NOMO-1 treated with dmso at 0.1 percent for 144 hours (cell line): ENCODE measurements at regions not wholly inside any gene's neighbourhood (a gene's known extent, or its start where the extent isn't known, plus 50 kb on each side); places are given as distances from the start of the nearest gene placed in this dataset.

Experiments
- DNase-seq: peaks from one replicate; lab custom pipeline; 2025; ENCODE audit not compliant: unreplicated experiment; lab: John Stamatoyannopoulos, UW

DNA sequence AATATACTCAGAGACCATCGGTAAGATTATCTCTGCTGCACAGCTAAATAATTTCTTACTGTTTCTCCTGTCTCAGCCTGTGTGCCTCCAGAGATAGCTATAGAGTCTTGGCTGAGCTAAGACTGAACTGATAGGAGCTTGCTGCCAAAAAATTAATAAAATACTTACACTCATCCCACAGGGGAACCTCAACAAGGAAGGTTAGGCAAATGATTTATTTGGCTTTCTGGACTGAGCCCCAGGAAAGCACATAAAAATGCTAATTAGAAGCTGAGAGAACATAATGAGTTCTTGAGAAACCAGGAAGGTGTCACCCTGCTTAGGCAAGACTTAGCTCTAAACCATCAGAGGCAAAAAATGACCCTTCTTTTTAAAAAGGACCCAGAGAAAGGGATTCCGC lies 534.5 kb downstream of the TNS3 start:
- DNase-seq = peak; percentile 0

- no peak for DNase-seq
Measured at GRCh38 chr7:47046949-47047348, 535.0 kb downstream of the TNS3 start.

DNA sequence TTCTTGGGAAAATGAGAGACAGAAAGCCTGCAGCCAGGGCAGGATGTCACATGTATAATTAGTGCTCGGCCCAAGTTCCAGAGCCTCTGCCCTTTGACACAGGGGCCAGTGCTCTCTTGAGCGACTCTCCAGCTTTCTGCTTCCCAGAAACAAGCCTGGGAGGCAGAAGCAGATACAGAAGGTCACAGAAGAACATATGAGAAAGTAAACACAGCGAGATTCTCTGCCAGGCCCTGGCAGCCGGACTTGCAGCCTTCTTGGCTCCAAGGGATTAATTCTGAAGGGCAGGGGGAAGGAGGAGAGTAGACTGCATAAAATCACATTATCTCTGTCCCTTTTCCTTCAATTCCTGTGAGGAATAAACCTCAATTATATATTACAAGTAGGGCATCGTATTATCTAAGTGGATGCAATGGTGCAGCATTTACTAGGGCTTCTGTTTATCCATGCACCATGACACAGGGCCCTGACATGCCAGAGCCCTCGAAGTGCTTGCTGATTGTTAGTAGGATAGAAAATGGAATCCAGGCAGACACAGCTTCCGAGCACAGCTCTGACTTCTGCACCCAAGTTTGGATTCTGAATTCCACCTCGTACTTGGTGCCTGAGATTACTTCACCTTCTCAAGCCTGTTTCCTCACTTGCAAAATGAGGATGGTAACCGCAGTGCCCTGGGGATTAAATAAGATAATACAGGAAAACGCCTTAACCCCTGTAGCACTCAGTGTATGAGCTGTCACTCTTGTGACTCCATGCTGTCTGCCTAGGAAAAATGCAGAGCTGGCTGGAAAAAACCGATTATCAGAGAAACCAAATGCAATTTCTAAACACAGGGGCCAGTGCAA lies 536.5 kb downstream of the TNS3 start:
- no peak for DNase-seq

GRCh38 chr7:47044625-47045024 lies 537.3 kb downstream of the TNS3 start:
- no peak for DNase-seq

GRCh38 chr7:47043304-47043703 lies 538.6 kb downstream of the TNS3 start:
- no peak for DNase-seq

DNA sequence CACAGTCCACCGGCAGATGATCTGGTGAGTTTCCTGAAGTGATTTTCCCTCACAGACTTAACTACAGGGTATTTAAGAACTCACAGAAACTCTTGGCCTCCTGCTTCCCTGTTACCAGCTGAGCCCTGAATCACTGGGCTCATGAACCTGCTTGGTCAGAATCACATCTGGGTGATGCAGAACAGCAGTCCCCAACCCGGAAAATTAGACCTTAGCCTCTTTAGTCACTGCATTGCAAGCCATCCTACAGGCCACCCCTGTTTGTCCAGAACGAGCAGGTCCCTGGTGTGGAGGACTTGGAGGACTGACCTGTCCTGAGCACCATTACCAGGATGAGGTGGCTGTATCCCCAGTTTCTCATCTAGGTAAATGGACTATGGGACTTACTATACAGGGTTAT lies 539.2 kb downstream of the TNS3 start:
- DNase-seq = no peak

- DNase-seq = no peak
Measured at GRCh38 chr7:47040795-47041347, 541.0 kb downstream of the TNS3 start.

- no peak for DNase-seq
Measured at GRCh38 chr7:47039904-47040303, 542.0 kb downstream of the TNS3 start.

DNA sequence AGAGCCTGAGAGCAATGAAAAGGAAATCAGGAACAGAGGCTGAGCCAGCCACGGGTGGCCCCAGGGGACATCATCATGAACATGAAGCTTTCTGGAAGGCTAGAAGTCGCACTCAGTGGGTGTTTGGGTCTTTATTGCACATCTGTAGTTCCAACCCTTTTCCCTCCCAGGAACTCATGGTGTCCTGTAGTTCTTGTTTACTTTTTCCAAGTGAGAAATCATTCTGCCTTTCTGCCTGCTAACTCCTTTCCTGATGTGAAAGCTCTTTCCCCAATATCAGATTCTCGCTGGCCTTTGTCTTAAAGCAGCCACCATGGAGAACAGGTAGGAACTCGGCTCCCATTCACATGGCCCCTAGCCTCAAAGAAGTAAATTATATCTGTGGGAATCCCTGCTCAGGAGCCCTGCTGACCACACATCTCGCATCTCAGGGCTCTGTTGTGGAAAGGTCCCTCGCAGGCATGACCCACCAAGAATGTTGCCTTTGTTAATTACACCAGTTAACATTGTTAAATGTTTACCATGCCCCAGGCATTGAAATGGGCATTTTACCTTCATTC lies 542.7 kb downstream of the TNS3 start:
- no peak for DNase-seq

DNA sequence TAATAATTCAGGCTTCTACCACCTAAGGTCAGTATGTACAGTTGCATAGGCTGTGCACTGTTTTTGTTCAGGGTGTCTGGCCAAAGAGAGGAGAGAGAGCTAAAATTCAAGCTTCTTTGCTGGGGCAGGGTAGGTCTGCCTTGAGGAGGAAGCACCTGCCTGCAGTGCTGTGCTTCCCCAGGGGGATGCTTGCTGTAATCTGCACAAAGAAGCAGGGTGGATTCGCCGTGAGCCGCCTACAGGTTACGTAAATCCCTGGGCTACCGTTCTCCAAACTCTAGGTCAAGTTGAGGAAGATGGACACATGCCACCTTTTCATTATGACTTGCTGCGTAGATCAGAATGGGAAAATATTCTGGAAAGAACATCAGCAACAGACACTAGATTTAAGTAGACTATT lies 543.3 kb downstream of the TNS3 start:
- no peak for DNase-seq

DNA sequence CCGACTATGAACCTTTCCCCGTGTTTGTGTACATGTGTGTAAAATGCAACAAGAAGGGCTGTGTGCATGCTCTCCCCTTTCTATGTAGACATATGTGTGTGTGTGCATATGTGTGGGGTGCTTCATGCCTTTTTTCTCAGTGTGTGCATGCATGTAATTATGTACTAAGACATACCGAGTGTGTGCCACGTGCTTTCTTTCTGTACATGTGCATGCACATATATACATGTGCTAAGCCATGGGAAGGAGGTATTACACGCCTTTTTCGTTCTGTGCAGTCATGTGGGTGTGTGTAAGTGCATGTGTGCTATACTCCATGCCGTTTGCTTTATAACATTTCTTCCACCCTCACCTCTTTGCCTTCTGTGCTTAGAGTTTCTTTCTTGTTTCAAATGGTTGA lies 544.3 kb downstream of the TNS3 start:
- DNase-seq = no peak

DNA sequence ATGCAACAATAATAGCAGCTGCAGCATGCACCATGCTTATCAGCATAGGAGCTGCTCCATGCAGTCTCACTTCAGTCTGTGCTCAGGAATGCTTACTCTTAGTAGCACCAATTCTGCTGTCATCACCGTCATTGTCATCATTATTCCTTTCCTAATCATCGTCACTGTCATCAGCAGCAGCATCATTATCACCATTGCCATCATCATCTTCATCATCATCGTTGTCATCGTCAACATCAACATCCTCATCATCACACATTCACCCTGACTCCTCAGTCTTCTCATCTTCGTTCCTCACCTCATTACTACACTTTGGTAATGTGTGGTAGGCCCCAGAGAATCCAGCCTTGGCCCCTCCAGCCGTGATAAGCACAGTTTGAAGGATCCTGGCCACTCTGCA lies 545.0 kb downstream of the TNS3 start:
- no peak for DNase-seq

DNA sequence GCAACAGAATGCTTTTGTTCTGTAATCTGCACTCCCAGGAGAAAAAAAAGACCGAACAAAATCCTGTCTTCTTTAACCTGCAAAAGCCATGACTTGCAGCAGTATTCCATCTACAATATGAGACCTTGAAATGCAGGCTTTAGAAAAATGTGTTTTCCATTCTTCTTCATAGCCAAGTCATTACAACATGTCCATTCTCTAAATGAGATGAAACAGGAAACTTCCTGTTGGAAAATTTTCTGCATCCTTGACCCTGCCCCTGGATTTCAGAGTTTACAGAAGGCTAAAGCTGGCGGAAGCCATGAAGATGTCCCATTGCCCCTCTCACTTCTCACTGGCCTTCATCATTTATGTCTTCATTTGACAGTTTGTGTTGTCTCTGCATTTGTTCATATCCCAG lies 546.4 kb downstream of the TNS3 start:
- DNase-seq = no peak

DNA sequence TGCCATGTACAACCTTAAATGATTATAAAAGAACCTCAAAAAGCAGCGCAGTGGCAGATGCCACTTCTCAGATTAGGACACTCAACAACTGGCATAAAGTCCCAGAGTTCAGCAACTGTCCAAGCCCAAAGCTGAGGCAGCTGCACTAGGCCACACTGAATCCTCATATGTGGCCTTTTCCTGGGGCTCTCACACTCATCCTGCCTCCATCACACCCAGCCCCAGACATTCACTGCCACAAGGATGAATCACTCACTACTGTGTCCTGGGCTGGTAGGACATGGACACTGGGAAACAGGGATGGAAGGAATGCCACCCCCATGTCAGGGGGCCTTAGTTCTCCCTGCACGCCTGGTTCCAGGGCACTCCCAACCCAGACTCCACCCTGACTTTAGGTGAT lies 547.7 kb downstream of the TNS3 start:
- no peak for DNase-seq

- DNase-seq = no peak
Measured at GRCh38 chr7:47032536-47032908, 549.4 kb downstream of the TNS3 start.

DNA sequence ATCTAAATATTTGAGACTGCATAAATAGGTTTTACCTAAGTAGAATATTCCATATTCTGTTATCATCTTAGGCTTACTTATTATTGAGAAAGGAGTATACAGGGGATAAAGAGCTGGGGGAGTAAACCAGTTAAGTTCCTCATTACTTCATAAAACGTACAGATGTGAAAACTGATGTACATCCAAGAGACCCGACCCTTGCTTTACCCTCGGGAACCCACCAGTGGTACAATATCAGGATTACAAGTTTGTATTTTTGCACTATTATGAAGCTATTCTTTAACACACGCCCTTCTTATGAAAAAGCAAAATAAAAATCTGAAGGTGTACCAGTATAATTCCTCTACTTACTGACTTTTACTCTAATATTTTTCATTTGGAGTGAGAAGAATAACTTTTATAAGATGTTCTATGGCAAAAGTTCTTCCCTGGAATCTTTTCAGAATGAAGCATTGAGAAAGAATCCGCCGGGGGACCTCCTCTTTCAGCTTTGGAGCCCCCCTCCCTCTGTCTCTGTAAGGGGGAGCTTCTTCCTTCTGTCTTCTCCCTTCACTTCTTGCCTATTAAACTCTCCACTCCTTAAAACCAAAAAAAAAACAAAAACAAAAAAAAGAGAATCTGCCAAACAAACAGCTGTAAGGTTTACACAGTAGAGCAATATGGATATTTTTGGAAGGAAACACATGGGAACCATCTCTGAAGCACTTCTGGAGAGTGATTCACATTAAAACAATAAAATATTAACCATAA lies 550.0 kb downstream of the TNS3 start:
- DNase-seq = no peak

- no peak for DNase-seq
Measured at GRCh38 chr7:47028284-47028683, 553.6 kb downstream of the TNS3 start.

DNA sequence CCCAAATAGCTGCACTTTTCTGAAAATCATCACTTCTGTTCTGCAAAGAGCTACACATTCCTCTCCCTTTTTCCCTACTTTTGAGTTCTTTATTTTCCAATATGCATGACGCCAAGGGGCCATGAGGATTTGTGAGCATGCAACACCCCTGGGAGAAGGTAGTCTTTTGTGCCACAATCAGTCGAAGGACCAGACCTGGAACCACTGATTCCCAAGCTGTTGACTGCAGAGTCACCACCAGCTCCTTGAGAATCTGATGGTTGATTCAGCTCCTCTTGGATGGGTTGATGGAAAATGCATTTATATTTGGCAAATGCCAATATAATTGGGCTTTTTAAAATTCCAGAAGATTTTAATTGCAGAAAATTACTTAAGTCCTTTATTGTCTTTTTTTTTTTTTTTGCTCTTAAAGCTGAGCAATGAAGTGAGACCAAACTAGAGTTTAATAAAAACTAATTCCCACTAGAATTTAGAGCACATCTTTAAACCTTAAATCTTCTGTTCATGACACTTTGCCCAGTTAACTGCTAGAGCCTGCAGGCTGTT lies 554.1 kb downstream of the TNS3 start:
- DNase-seq = no peak

DNA sequence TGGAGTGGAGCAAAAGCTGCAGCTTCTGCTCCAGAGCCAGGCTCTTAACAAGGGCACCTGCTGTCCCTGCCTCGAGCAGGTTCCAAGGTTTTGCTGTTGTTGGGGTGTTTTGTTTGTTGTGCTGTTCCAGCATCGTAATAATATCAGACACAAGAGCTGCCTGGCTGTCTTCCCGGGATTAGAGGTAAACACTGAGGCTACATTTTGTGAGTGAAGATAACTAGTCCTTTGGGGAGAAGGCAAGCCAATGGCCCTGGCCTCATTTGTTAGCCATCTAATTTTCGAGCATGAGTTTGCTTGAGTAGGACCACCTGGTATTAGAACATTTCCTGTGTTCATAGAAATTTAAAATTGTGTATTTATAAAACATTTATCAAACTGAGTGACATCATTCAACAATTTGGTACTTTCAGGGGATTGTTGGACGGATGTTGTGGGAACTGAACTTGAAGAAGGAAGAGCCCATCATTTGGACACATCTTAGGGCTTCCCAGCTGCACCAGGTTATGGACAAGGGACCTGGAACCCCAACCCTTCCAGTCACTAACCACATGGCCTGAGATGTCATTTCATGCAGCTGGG lies 555.0 kb downstream of the TNS3 start:
- DNase-seq = no peak

GRCh38 chr7:47024991-47025390 lies 556.9 kb downstream of the TNS3 start:
- DNase-seq = no peak

DNA sequence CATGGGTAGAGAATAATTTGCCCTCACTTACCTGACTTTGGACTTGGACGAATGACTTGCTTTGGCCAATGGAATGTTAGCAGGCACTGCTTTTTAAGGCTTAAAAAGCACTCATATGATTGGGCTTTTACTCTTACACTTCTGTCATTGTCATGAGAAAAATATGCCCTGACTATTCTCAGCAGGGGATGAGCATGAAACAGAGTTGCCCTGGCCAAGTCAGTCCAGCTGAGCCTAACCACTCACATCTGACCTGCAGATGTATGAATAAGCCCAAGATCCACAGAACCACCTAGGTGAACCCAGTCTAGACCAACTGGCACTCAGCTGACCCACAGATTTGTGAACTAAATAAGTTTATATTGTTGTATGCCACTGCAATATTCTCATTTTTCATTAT lies 573.5 kb downstream of the TNS3 start:
- DNase-seq = no peak
